K562 (cell line): ENCODE measurements at regions not wholly inside any gene's neighbourhood (a gene's known extent, or its start where the extent isn't known, plus 50 kb on each side); places are given as distances from the start of the nearest gene placed in this dataset.

Experiments used
- AFF4 ChIP-seq: sonication (generic); formaldehyde crosslinking; IDR thresholded peaks from 2 replicates; pipeline ENCODE4 v1.8.0; 2023; ENCODE audit warnings: mild to moderate bottlenecking, missing genetic modification reagents
- CAMTA2 ChIP-seq: fragments of 250-450 bp; sonication (Bioruptor Pico); conservative IDR thresholded peaks from 2 replicates; pipeline ENCODE4 v1.5.1; 2022
- CBFA2T3 ChIP-seq: fragments of 450-650 bp; IDR thresholded peaks from 2 replicates; pipeline ENCODE4 v1.6.1; 2017
- CHAMP1 ChIP-seq: fragments of 450-650 bp; IDR thresholded peaks from 2 replicates; pipeline ENCODE4 v1.6.1; 2016; ENCODE audit warnings: mild to moderate bottlenecking
- CLOCK ChIP-seq: fragments of 250-450 bp; sonication (Bioruptor Pico); IDR thresholded peaks from 2 replicates; pipeline ENCODE4 v1.4.0; 2020; ENCODE audit warnings: mild to moderate bottlenecking, moderate library complexity, borderline replicate concordance
- CREBBP ChIP-seq: IDR thresholded peaks from one replicate; pipeline ENCODE4 v1.6.1; 2012; ENCODE audit warnings: low read depth, mild to moderate bottlenecking, control low read depth, inconsistent platforms, low read length
- DPF2 ChIP-seq: fragments of 450-650 bp; IDR thresholded peaks from 2 replicates; pipeline ENCODE4 v1.6.1; 2016
- ELK3 ChIP-seq: fragments of 450-650 bp; formaldehyde crosslinking; IDR thresholded peaks from 2 replicates; pipeline ENCODE4 v1.4.0; 2020; ENCODE audit warnings: mild to moderate bottlenecking
- GABPB1 ChIP-seq: sonication (generic); formaldehyde crosslinking; IDR thresholded peaks from 2 replicates; pipeline ENCODE4 v1.8.0; 2022; ENCODE audit warnings: mild to moderate bottlenecking, missing genetic modification reagents
- PHF20 ChIP-seq: fragments of 450-650 bp; IDR thresholded peaks from 2 replicates; pipeline ENCODE4 v1.6.1; 2018; ENCODE audit not compliant: partially characterized antibody
- PRMT5 ChIP-seq: sonication (generic); formaldehyde crosslinking; IDR thresholded peaks from 2 replicates; pipeline ENCODE4 v1.5.0; 2020; ENCODE audit warnings: missing genetic modification reagents
- PRPF4 ChIP-seq: fragments of 200-400 bp; formaldehyde crosslinking; IDR thresholded peaks from one replicate; pipeline ENCODE4 v1.6.1; 2017; ENCODE audit warnings: low read length, low read depth, mild to moderate bottlenecking; ENCODE audit not compliant: insufficient read depth, poor library complexity, severe bottlenecking
- THRB ChIP-seq: fragments of 450-650 bp; formaldehyde crosslinking; conservative IDR thresholded peaks from 2 replicates; pipeline ENCODE4 v1.4.0; 2022; ENCODE audit warnings: mild to moderate bottlenecking, missing genetic modification characterization
- ZBTB7A ChIP-seq: IDR thresholded peaks from 2 replicates; pipeline ENCODE4 v1.6.1; 2011; ENCODE audit warnings: low read depth, mild to moderate bottlenecking, low read length, moderate library complexity, borderline replicate concordance; ENCODE audit not compliant: control insufficient read depth
- ZNF184 ChIP-seq: sonication (generic); formaldehyde crosslinking; IDR thresholded peaks from 2 replicates; pipeline ENCODE4 v1.5.0; 2020; ENCODE audit warnings: missing genetic modification reagents
- ZNF311 ChIP-seq: fragments of 250-450 bp; sonication (Bioruptor Pico); IDR thresholded peaks from 2 replicates; pipeline ENCODE4 v1.4.0; 2020; ENCODE audit warnings: mild to moderate bottlenecking, moderate library complexity
- ZNF766 ChIP-seq: fragments of 200-800 bp; sonication (Bioruptor generic); conservative IDR thresholded peaks from 2 replicates; pipeline ENCODE4 v1.6.1; 2016; ENCODE audit warnings: missing genetic modification characterization, missing compliant biosample characterization

GRCh38 chr11:57885298-57886050 is 123.9 kb downstream of the CTNND1 start (continued):
- TF ChIP-seq PRPF4 (no peak), CHAMP1 (peak; percentile 44; the same call in 1 of the 2 replicates), THRB (CRISPR knock-in tag) (no peak), ZBTB7A (no peak), ZNF766 (CRISPR knock-in tag) (peak; percentile 81), CLOCK (CRISPR knock-in tag) (no peak), PHF20 (no peak), DPF2 (no peak), CBFA2T3 (no peak), AFF4 (CRISPR knock-in tag) (no peak), GABPB1 (no peak), ZNF311 (CRISPR knock-in tag) (no peak), ZNF184 (no peak), PRMT5 (CRISPR knock-in tag) (peak; percentile 88), CAMTA2 (CRISPR knock-in tag) (no peak), ELK3 (CRISPR knock-in tag) (no peak), CREBBP (no peak)
